ENCODE measurements at regions not wholly inside any gene's neighbourhood (a gene's known extent, or its start where the extent isn't known, plus 50 kb on each side); places are given as distances from the start of the nearest gene placed in this dataset.

GRCh38 chr13:54643863-54644262 lies 1615.2 kb downstream of the OLFM4 start:
- H3K27ac ChIP-seq (ENCODE audit: low read depth, low read length): no peak overlapping the region
- no peak overlapping the region for H3K4me3 ChIP-seq (ENCODE audit: insufficient read depth, low read length)
- H3K36me3 ChIP-seq (ENCODE audit: insufficient read depth, low read length): no peaks in the 10 kb centered on the region
- no peak overlapping the region for H3K4me2 ChIP-seq (ENCODE audit: insufficient read depth, low read length)
- no peaks in the 10 kb centered on the region for H3K27me3 ChIP-seq (ENCODE audit: insufficient read depth, low read length)
- no peak for TF ChIP-seq CTCF (IDR thresholded peaks at IDR 0.05; ENCODE audit: extremely low read depth, low read depth, low read length)
- no peaks in the 10 kb centered on the region for H3K4me1 ChIP-seq (ENCODE audit: insufficient read depth, low read length)
- no peaks in the 10 kb centered on the region for H3K9me3 ChIP-seq (ENCODE audit: low read depth, low read length)
- no peaks in the 10 kb centered on the region for H3K79me2 ChIP-seq (ENCODE audit: insufficient read depth, low read length)
- no peak overlapping the region for H2AFZ ChIP-seq (ENCODE audit: low read length)
- H4K20me1 ChIP-seq (ENCODE audit: insufficient read depth, low read length): no peaks in the 10 kb centered on the region
- no peak for DNase-seq (ENCODE audit: insufficient read length, low spot score, missing footprints)

GRCh38 chr13:54647275-54647674 lies 1618.7 kb downstream of the OLFM4 start:
- H3K36me3 ChIP-seq (ENCODE audit: insufficient read depth, low read length): no peaks in the 10 kb centered on the region
- no peaks in the 10 kb centered on the region for H3K4me1 ChIP-seq (ENCODE audit: insufficient read depth, low read length)
- no peaks in the 10 kb centered on the region for H4K20me1 ChIP-seq (ENCODE audit: insufficient read depth, low read length)
- no peak overlapping the region for H3K4me2 ChIP-seq (ENCODE audit: insufficient read depth, low read length)
- no peak overlapping the region for H3K27ac ChIP-seq (ENCODE audit: low read depth, low read length)
- no peak overlapping the region for H2AFZ ChIP-seq (ENCODE audit: low read length)
- H3K27me3 ChIP-seq (ENCODE audit: insufficient read depth, low read length): no peaks in the 10 kb centered on the region
- no peaks in the 10 kb centered on the region for H3K9me3 ChIP-seq (ENCODE audit: low read depth, low read length)
- DNase-seq (ENCODE audit: insufficient read length, low spot score, missing footprints): no peak
- H3K4me3 ChIP-seq (ENCODE audit: insufficient read depth, low read length): no peak overlapping the region
- H3K79me2 ChIP-seq (ENCODE audit: insufficient read depth, low read length): no peaks in the 10 kb centered on the region
- TF ChIP-seq CTCF (IDR thresholded peaks at IDR 0.05; ENCODE audit: extremely low read depth, low read depth, low read length): no peak

GRCh38 chr13:54657588-54657987 lies 1629.0 kb downstream of the OLFM4 start:
- H3K4me3 ChIP-seq (ENCODE audit: insufficient read depth, low read length): no peak overlapping the region
- H3K36me3 ChIP-seq (ENCODE audit: insufficient read depth, low read length): no peaks in the 10 kb centered on the region
- H4K20me1 ChIP-seq (ENCODE audit: insufficient read depth, low read length): no peaks in the 10 kb centered on the region
- H3K4me2 ChIP-seq (ENCODE audit: insufficient read depth, low read length): no peak overlapping the region
- H2AFZ ChIP-seq (ENCODE audit: low read length): no peak overlapping the region
- H3K27me3 ChIP-seq (ENCODE audit: insufficient read depth, low read length): no peaks in the 10 kb centered on the region
- H3K4me1 ChIP-seq (ENCODE audit: insufficient read depth, low read length): no peaks in the 10 kb centered on the region
- no peak overlapping the region for H3K27ac ChIP-seq (ENCODE audit: low read depth, low read length)
- DNase-seq (ENCODE audit: insufficient read length, low spot score, missing footprints): no peak
- TF ChIP-seq CTCF (IDR thresholded peaks at IDR 0.05; ENCODE audit: extremely low read depth, low read depth, low read length): no peak
- H3K79me2 ChIP-seq (ENCODE audit: insufficient read depth, low read length): no peaks in the 10 kb centered on the region
- H3K9me3 ChIP-seq (ENCODE audit: low read depth, low read length): peaks cover 4% of the 10 kb centered on the region

- no peaks in the 10 kb centered on the region for H3K36me3 ChIP-seq (ENCODE audit: insufficient read depth, low read length)
These were observed 1630.2 kb downstream of the OLFM4 start for GRCh38 chr13:54658771-54659170.

More at GRCh38 chr13:54658771-54659170, 1630.2 kb downstream of the OLFM4 start:
- no peaks in the 10 kb centered on the region for H3K79me2 ChIP-seq (ENCODE audit: insufficient read depth, low read length)
- H3K27me3 ChIP-seq (ENCODE audit: insufficient read depth, low read length): no peaks in the 10 kb centered on the region
- no peak for DNase-seq (ENCODE audit: insufficient read length, low spot score, missing footprints)
- no peaks in the 10 kb centered on the region for H3K9me3 ChIP-seq (ENCODE audit: low read depth, low read length)
- no peak overlapping the region for H3K27ac ChIP-seq (ENCODE audit: low read depth, low read length)
- no peak overlapping the region for H3K4me2 ChIP-seq (ENCODE audit: insufficient read depth, low read length)
- H4K20me1 ChIP-seq (ENCODE audit: insufficient read depth, low read length): no peaks in the 10 kb centered on the region
- no peak for TF ChIP-seq CTCF (IDR thresholded peaks at IDR 0.05; ENCODE audit: extremely low read depth, low read depth, low read length)
- H2AFZ ChIP-seq (ENCODE audit: low read length): no peak overlapping the region
- H3K4me3 ChIP-seq (ENCODE audit: insufficient read depth, low read length): no peak overlapping the region
- no peaks in the 10 kb centered on the region for H3K4me1 ChIP-seq (ENCODE audit: insufficient read depth, low read length)

Measured in osteoblast (primary cell).